NCI-H1417 treated with DMSO at 0.1 percent for 48 hours (cell line): ENCODE measurements at regions not wholly inside any gene's neighbourhood (a gene's known extent, or its start where the extent isn't known, plus 50 kb on each side); places are given as distances from the start of the nearest gene placed in this dataset.

Source experiments
- DNase-seq: peaks from one replicate; lab custom pipeline; 2025; lab: John Stamatoyannopoulos, UW

GRCh38 chr7:119102291-119102690, 877.8 kb downstream of the ANKRD7 start:
- no peak for DNase-seq

- no peak for DNase-seq
Observed at GRCh38 chr7:119105381-119105780, 880.9 kb downstream of the ANKRD7 start.

GRCh38 chr7:119123326-119123725, 898.8 kb downstream of the ANKRD7 start:
- no peak for DNase-seq

- no peak for DNase-seq
Observed at GRCh38 chr7:119127706-119128105, 903.2 kb downstream of the ANKRD7 start.

DNA sequence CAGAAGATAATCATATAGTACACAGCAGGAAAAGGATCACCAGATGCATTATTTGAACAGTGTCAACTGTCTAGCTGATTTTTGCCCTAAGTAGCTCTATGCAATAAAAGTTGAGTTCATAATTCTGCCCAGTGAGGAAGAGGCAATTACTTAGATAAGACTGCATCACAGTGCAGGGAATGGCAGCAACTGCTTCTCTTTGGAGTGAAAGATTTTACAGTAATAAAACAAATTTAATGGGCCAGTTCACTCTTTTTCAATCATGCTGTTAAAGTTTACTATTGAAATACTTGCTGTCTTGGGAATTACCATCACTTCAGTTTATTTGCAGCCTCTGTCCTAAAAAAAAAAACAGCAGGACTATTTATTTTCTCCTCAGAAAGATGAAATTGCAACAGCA, 907.9 kb downstream of the ANKRD7 start:
- no peak for DNase-seq

DNA sequence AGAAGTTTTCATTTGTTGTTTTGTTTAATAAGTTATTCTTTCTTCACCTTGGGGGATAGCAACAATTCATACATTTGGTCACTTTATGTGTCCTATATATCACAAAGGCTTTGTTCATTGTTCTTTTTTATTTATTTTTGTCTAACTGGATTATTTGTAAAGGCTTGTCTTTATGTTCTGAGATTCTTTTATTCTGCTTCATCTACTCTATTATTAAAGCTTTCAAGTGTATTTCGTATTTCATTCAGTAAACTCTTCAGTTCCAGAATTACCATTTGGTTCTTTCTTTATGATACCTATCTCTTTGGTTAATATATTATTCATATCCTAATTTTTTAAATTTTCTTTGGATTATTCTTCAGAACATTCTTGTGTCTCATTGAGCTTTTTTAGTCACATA, 942.9 kb downstream of the ANKRD7 start:
- DNase-seq, result no peak

DNA sequence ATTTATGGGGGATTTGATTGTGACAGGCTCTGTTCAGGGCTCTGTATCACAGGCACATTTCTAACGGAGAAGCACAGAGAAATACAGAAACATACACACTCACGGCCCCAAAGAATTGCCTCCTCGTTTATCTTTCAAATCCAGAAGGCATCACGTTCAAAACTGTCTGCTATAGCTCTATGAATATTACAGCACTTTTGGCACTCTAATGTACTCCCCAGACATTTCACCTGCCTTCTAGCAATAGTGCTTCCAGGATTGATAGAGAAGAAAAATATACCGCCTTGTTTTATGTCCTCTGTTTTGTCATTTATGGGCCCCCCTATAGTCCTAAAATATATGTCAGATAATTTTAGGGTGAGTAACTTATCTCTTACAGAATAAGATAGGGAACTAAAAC, 947.5 kb downstream of the ANKRD7 start:
- no peak for DNase-seq

DNA sequence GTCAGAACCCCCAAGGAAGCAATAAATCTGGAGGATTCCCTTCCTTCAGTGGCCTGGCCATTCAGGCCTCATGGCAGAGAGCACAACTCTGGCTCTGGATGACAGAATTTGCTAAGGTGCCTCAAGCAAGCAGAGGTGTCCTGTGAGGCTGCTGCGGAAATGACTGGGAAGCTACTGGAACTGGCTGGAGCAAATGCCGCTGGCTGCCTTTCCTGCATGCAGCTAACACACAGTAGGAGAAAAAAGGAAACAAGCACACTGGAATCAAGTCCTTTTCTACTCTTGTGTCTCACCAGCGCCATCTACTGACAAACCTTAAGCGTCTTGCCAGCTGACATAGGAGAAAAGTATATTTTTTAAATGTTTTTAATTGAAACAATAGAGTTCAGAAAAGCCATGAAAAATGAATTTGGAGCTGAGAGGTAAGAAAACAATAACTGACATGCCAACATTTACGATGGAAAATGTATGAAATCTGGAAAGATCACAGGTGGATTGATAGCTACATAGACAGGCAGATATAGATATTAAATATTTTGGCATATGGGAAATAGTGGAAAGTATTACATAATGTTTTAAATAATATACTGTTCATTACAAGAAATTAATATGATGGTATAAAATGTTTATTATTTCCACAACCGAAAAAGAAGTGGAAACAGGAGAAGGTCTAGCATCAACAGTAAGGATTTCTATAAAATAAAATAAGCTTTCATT, 951.6 kb downstream of the ANKRD7 start:
- peak; percentile 38 for DNase-seq

DNA sequence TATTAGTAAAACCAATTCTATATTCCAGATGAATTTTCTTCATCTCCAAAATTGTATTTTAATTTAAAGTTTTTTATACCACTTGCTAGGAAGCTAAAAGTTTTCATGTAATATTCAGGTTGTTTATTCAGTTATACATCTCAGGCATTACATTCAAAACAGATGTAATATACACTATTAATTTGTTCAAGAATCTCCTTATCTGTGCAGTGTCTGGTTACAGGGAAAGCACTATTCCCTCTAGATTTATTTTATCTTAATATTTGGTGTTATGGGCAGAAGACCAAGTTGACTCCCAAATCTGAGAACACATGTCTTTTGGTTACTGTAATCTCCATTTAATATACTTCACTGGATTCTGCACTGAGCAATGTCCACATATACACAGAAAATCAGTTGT, 953.4 kb downstream of the ANKRD7 start:
- DNase-seq, result no peak

GRCh38 chr7:119184124-119184788, 959.8 kb downstream of the ANKRD7 start:
- no peak for DNase-seq

GRCh38 chr7:119196183-119196582, 971.7 kb downstream of the ANKRD7 start:
- no peak for DNase-seq

DNA sequence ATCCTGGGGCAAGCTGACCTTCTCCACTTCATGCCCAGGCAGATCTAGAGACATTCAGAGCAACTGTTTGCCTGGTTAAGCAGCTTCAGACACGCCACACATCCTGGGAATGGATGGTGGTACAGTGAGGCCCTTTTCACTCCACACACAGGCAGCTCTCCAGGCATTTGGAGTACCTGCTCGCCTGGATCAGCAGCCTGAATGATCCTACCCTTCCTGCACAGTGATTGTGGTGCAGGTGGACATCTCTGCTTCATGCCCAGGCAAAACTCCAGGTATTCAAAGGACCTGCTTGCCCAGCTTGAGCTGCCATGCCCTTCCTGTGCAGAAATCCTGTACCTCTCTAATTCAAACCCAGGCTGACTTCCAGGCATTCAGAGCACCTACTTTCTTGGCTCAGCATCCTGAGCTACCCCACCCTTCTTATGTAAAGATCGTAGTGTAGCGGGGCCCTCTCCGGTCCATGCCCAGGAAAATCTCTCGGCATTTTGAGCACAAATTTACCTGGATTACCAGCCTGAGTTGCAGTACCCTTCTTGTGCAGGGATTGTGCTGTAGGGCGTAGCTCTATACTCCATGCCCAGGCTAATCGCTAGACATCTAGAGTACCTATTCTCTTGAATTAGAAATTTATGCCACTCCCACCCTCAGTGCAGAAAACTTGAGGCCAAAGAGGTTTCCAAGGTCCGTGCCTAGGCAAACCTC, 972.8 kb downstream of the ANKRD7 start:
- no peak for DNase-seq

DNA sequence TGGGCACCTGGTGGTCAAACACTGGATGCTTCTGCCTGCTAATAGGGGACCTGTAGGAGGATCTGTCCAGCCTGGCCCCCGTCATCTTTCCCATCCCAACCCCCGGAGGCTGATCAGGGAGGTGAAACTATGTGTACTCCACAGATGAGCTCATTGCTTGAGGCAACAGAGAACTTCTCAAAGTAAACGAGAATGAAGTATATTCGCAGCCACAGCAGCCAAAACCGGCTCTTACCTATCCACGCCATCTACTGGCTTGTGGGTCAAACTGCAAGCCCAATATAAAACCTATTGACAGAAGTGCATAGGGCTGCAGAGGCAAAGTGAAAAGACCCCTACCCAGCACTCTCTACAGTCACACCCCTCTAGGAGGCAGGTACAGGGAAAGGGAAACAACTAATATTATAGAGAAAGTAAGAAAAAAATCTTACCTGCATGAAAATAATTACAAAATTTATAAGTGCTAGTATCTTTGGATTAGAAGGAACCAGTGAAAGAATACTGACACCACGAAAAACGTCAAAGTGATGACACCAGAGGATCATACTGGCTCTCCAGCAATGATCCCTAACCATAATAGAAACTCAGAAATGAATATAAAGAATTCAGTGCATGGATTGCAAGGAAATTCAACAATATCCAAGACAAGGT, 973.5 kb downstream of the ANKRD7 start:
- peak; percentile 9 for DNase-seq

DNA sequence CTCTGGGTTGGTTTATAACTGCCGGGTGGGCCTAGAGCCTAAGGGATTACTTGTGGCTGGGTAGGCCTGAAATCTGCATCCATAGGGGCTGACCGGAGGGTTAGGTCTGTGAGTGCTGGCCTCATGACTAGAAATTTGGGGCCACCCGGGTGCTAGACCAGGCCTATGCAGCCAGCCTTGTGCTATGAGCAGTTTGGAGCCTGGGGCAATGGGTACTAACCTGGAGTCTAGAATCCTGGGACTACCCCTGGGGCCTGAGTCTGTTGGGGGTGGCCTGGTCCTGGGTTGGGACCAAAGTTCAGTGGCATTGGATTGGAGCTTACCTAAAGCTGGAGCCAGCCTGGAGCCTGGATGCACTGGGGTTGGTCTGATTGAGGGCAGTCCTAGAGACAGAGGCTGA, 995.2 kb downstream of the ANKRD7 start:
- DNase-seq, result no peak

DNA sequence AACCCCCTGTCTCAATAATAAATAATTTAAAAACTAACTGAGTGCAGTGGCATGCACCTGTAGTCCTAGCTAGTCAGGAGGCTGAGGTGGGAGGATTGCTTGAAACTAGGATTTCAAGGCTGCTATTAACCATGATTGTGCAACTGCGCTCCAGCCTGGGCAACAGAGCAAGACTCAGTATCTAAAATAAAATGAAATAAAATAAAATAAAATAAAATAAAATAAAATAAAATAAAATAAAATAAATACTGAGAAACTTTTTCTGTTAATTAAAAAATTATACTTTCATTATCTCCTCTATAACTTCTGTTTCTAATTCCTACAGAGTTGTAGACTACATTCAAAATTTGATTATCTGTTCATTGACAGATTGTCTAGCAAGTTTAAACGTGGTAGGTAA, 999.4 kb downstream of the ANKRD7 start:
- no peak for DNase-seq

GRCh38 chr7:119228482-119228881, 1004.0 kb downstream of the ANKRD7 start:
- DNase-seq, result no peak

GRCh38 chr7:119232091-119232490, 1007.6 kb downstream of the ANKRD7 start:
- DNase-seq, result no peak

DNA sequence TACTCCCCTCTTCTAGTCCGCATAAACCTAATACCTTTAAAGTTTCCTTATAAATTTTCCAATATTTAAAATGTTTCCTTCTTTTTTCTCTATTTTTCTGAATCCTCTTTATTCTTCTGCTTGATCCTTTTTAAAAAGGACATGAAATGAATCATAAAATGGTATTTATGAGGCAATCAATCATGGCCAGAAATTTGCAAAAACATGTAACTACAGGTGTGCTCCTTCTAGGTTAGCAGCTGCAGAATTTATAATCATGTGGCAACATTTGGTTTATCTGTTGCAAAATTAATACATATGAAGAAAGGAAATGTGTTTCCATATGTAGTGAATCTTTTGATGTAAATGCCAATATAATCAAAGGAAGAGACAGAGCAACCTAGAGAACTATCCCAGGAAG, 1008.5 kb downstream of the ANKRD7 start:
- no peak for DNase-seq

- DNase-seq, result no peak
Observed at GRCh38 chr7:119252962-119253361, 1020.0 kb upstream of the KCND2 start.

DNA sequence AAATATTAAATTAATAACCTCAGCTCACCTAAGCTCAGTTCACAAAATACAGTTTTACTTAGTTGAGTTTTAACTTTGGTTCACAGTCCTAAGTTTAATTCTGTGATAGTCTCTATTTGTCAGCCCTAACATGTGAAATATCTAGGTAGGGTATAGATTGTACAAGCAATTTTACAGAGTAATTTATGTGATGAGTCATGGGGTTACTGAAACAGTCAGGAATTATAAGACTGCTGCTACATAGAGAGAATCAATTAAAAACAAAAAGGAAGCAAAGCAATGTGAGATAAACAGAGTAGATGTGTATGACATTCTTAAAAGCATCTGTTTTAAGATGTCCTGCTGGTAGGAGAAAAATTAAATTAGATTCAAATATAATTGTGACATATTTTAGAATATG, 1018.2 kb upstream of the KCND2 start:
- no peak for DNase-seq

GRCh38 chr7:119256001-119256400, 1017.0 kb upstream of the KCND2 start:
- DNase-seq, result no peak

GRCh38 chr7:119256446-119257131, 1016.4 kb upstream of the KCND2 start:
- no peak for DNase-seq
